ENCODE measurements at regions not wholly inside any gene's neighbourhood (a gene's known extent, or its start where the extent isn't known, plus 50 kb on each side); places are given as distances from the start of the nearest gene placed in this dataset.

- no peaks in the 10 kb centered on the region for H3K79me2 ChIP-seq (ENCODE audit: control insufficient read depth in 1 of 2, insufficient read depth in 2 of 2, low read length in 2 of 2)
- peaks cover 0 to 8% (median 2%) of the 10 kb centered on the region in 4 experiments; a peak in 3 of 7 replicates for H3K4me1 ChIP-seq (replicated peaks in 1 of 4; ENCODE audit: control insufficient read depth in 3 of 4, insufficient read depth in 4 of 4, low read length in 3 of 4)
- no peak overlapping the region for H3K18ac ChIP-seq (ENCODE audit: extremely low read depth, low read length)
- H3K27ac ChIP-seq (ENCODE audit: low read depth, low read length) = no peak overlapping the region
- H3K9me3 ChIP-seq (ENCODE audit: insufficient read depth in 2 of 2, low read depth in 1 of 2, low read length in 1 of 2) = peaks cover 0 to 9% of the 10 kb centered on the region in 2 experiments; a peak in 1 of 4 replicates
- H2AFZ ChIP-seq (ENCODE audit: low read length) = no peak overlapping the region
- H3K23ac ChIP-seq (ENCODE audit: insufficient read length) = no peak overlapping the region
- no peaks in the 10 kb centered on the region for H3K79me1 ChIP-seq (ENCODE audit: low read depth, low read length)
- no peak overlapping the region for H3K14ac ChIP-seq (ENCODE audit: insufficient read length)
- ChIA-PET CTCF (ENCODE audit: partially characterized antibody) (no interaction called here), POLR2A (ENCODE audit: partially characterized antibody) (no interaction called here)
- no peak for DNase-seq (ENCODE audit: low read depth in 1 of 2, low spot score in 2 of 2)
- H3K23me2 ChIP-seq (ENCODE audit: low read depth, low read length) = no peaks in the 10 kb centered on the region
- H3K4me2 ChIP-seq (ENCODE audit: insufficient read depth in 1 of 2, low read depth in 2 of 2, low read length in 2 of 2) = no peak overlapping the region
- no peak overlapping the region for H2BK15ac ChIP-seq (ENCODE audit: low read length)
- no peak overlapping the region for H3K9ac ChIP-seq (replicated peaks in 1 of 4; ENCODE audit: extremely low read depth in 1 of 4, low read depth in 3 of 4, low read length in 3 of 4)
- H4K8ac ChIP-seq (ENCODE audit: extremely low read depth, insufficient read depth, low read length) = no peak overlapping the region
- no peak overlapping the region for H3K4ac ChIP-seq (replicated peaks; ENCODE audit: insufficient read length, low read depth, low read length)
- FAIRE-seq = no peak
- H4K5ac ChIP-seq (ENCODE audit: insufficient read length, low read depth, low read length) = no peak overlapping the region
- H4K91ac ChIP-seq (replicated peaks; ENCODE audit: insufficient read length, low read length) = no peak overlapping the region
- no peaks in the 10 kb centered on the region for H4K20me1 ChIP-seq (replicated peaks in 1 of 2; ENCODE audit: control insufficient read depth in 1 of 2, insufficient read depth in 2 of 2, low read length in 2 of 2)
- H2BK12ac ChIP-seq (ENCODE audit: low read depth, low read length) = peak overlapping the region; percentile 88; the same call in 1 of the 2 replicates
- H3K56ac ChIP-seq (replicated peaks; ENCODE audit: insufficient read length, low read depth, low read length) = no peak overlapping the region
- no peak overlapping the region for H2BK5ac ChIP-seq (ENCODE audit: low read depth, low read length)
- no peak overlapping the region for H2BK120ac ChIP-seq (replicated peaks; ENCODE audit: low read depth, low read length)
- no peaks in the 10 kb centered on the region for H3K27me3 ChIP-seq (replicated peaks in 1 of 4; ENCODE audit: control insufficient read depth in 3 of 4, extremely low read depth in 1 of 4, insufficient read depth in 3 of 4, low read length in 3 of 4)
- H2BK20ac ChIP-seq (ENCODE audit: low read length) = no peak overlapping the region
- TF ChIP-seq BRCA1 (IDR thresholded peaks at IDR 0.05; ENCODE audit: low read depth, low read length) (no peak), SUZ12 (IDR thresholded peaks at IDR 0.05; ENCODE audit: low read length) (no peak), HDAC6 (IDR thresholded peaks at IDR 0.05; ENCODE audit: low read depth, low read length) (no peak), CTBP2 (IDR thresholded peaks at IDR 0.05; ENCODE audit: borderline replicate concordance, insufficient read depth, insufficient read length, low read length) (no peak), E2F6 (IDR thresholded peaks at IDR 0.05) (no peak), CHD1 (IDR thresholded peaks at IDR 0.05; ENCODE audit: low read depth, low read length) (no peak), SP4 (IDR thresholded peaks at IDR 0.05; ENCODE audit: low read length) (no peak), SIN3A (conservative IDR thresholded peaks at IDR 0.05 in 1 of 2, IDR thresholded peaks at IDR 0.05 in 1 of 2; ENCODE audit: low read depth in 1 of 2, low read length in 2 of 2) (no peak), RNF2 (IDR thresholded peaks at IDR 0.05; ENCODE audit: borderline replicate concordance, low read depth, low read length, missing control alignments, poor library complexity, severe bottlenecking) (no peak)
- no peak overlapping the region for H3K4me3 ChIP-seq (ENCODE audit: extremely low read depth in 1 of 4, insufficient read depth in 2 of 4, low read depth in 3 of 4, low read length in 4 of 4)
- 87% methylated on average over 4 of the region's 4 CpGs; no CpG with 5 or more reads in 1 of the 2 experiments for WGBS, 2 experiments (ENCODE audit: extremely low coverage in 1 of 2, insufficient coverage in 1 of 2, insufficient read length in 1 of 2, insufficient replicate concordance in 2 of 2, low coverage in 1 of 2, low lambda C conversion rate in 2 of 2, missing lambda C conversion rate in 1 of 2)
- no peak overlapping the region for H2AK5ac ChIP-seq (ENCODE audit: low read depth, low read length)
- H3K36me3 ChIP-seq (ENCODE audit: control insufficient read depth in 2 of 4, insufficient read depth in 4 of 4, low read length in 3 of 4) = no peaks in the 10 kb centered on the region
Measured at GRCh38 chr3:23094890-23095462, 108.2 kb upstream of the UBE2E2 start.

Data from H1 (cell line).